Tibial nerve (tissue), 3 donors: ENCODE measurements at regions not wholly inside any gene's neighbourhood (a gene's known extent, or its start where the extent isn't known, plus 50 kb on each side); places are given as distances from the start of the nearest gene placed in this dataset.

Source experiments
- CTCF ChIP-seq, 5 experiments: fragments of 200-600 bp in 3 of 5; fragments of 450-650 bp in 2 of 5; sonication (generic) in 3 of 5; IDR thresholded peaks; one replicate each; pipeline ENCODE4 v1.5.1; 2016 to 2019; ENCODE audit warnings: antibody characterized with exemption in 5 of 5, mild to moderate bottlenecking in 3 of 5, moderate library complexity in 2 of 5
- POLR2A ChIP-seq, 2 donors: fragments of 450-650 bp; IDR thresholded peaks; one replicate each; pipeline ENCODE4 v1.6.1; 2017; ENCODE audit warnings: antibody characterized with exemption in 2 of 2, mild to moderate bottlenecking in 2 of 2, moderate library complexity in 2 of 2

DNA sequence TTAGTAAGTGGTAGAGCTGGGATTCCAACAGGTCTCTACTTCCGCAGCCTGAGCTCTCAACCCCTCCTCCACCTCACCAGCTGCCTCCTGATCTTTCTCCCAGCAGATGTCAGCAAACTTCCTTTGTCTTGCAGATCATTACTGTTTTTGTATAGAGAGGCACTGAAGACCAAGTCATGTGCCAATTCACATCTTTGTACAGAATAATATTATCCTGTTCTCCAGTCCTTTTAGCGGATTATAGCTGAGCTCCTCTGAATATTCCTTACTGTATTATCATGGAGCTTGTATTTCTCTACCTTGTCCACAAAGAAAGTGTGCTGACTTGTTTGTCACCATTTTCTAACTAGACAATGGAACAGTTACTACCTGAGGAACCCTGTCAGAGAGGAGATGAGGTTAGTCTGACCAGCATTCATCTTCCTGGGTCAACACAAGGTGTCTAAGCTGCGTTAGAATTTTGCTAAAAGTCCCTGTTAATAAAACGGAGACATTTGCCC is 142.3 kb upstream of the ARHGAP5 start:
- TF ChIP-seq CTCF (IDR thresholded peaks at IDR 0.05) (peak; percentile 12 to 59 (median 30)), POLR2A (IDR thresholded peaks at IDR 0.05) (no peak)
